Endothelial cell of hepatic sinusoid (primary cell): ENCODE measurements at regions not wholly inside any gene's neighbourhood (a gene's known extent, or its start where the extent isn't known, plus 50 kb on each side); places are given as distances from the start of the nearest gene placed in this dataset.
"Not testable (repeated sequence)": the region's sequence is repeated elsewhere in the genome, so short reads cannot be mapped to it uniquely, and the experiment has no call there.

Source experiments
- in situ Hi-C: cut with HindIII; loops from 2 replicates; pipeline ENCODE4 v1.10.0; 2017; ENCODE audit warnings: low sequenced_read_pairs

- in situ Hi-C loops, result no loop called here
Observed at GRCh38 chr16:56032072-56032471, 156.9 kb upstream of the CES5A start.

DNA sequence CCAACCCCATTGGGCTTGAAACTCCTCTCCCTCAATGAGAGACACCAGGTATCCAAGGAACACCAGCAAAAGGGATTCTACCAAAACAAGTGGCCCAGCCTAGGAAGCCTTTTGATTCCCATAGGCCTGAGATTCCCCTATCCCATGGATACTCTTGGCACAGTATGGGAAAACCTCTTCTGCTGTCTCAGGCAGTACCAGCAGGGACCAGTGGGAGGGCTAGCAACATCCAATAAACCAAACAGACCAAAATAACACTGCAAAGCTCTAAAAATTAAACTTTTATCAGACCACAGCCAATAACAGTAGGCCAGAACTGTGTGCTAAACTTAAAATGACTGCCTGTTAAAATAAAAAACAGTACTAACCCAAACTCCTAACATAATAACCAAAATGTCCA, 153.9 kb upstream of the CES5A start:
- in situ Hi-C loops, result no loop called here

GRCh38 chr16:56022818-56023217, 147.6 kb upstream of the CES5A start:
- in situ Hi-C loops, result no loop called here

- in situ Hi-C loops, result no loop called here
Observed at GRCh38 chr16:56019274-56019673, 144.1 kb upstream of the CES5A start.

DNA sequence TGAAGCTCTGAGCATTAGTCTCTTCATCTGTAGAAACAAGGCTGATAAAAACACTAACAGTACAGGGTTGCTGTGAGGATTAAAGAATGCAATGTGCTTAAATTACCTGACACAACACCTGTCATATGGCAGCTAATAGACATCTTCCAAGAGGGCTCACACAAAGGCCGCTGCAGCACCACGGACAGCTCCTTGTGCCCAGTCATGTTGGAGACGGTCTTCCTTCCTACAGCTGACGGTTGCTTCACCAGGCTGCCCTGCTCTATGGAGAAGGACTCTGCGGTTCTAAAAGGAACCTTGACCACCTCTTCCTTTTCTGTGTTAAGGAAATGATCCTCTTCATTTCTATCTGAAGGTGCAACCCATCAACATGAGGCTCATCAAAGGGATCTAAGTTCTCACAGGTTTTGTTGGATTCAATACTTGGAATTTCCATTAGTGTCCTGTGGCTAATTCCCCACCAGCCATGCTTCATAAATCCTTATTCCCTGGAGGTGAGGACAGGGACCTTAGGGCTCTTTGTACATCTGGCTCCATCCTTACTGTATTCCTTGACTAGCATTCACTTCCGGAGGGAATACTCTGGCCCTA, 138.9 kb upstream of the CES5A start:
- in situ Hi-C loops, result no loop called here

DNA sequence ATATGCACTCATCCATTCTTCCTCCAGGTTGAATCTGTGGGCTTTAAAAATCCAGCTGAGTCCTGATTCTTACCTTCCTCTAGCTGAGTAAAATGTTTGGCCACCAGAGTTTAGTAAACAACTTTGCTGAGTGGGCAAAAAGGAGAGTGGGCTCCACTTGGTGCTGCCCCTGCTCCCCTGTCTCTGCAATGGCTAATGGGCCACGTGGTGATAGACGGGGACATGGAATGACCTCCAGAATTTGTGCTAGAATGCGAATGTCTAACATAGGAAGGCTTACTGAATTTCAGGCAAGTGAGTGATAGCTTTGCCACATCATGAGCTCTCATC, 137.3 kb upstream of the CES5A start:
- in situ Hi-C loops, result no loop called here

GRCh38 chr16:56011808-56012481, 136.8 kb upstream of the CES5A start:
- in situ Hi-C loops, result no loop called here

DNA sequence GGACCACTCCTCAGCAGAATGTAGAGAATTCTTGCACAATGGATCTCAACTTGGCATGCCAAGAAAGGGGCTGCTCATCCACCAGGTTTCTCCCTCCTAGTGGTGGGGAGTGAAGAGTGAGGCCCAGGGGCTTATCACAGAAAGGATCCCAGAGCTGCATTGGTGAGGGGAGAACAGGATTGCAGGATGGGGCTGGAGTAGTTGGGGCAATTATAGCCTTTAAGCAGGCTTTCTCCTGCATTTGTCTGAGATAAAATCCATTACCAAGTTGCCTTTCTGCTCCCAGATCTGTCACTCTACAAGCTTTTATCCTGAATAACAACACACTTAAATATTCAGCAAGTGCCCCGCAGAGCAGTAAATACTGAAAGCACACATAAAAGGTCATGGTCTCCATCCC, 130.8 kb upstream of the CES5A start:
- in situ Hi-C loops, result no loop called here

DNA sequence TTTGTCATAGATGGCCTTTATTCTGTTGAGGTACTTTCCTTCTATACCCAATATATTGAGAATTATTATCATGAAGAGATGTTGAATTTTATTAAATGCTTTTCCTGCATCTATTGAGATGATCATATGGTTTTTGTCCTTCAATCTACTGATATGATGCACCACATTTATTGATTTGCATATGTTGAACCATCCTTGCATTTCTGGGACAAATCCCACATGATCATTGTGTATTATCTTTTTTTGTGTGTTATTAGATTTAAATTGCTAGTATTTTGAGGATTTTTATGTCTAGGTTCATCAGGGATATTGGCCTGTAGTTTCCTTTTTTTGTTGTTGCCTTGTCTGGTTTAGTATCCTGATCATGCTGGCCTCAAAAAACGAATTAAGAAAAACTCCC, 124.5 kb upstream of the CES5A start:
- in situ Hi-C loops, result loop anchor here (5.0 kb wide), 1 partner anchor 68 kb away; no protein-coding TSS in a partner anchor

DNA sequence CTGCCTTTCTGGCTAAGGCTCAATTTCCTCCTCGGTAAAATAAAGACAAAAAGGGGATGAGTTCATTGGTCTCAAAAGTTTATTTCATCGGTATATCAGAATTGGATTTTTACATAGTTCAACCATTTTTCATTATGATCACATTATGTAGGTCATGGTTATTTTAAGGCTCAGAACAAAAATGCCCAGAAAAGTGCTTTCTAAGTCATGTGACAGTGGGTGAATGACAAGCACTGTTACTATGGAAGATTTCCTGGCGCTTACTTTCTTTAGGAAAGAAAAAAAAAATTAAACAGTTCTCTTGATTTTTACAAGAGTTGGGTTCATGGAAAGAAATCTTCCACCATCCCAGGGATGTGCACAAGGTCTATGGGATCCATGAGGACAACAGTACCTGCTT, 117.9 kb upstream of the CES5A start:
- in situ Hi-C loops, result no loop called here

- in situ Hi-C loops, result no loop called here
Observed at GRCh38 chr16:55992551-55992950, 117.4 kb upstream of the CES5A start.

DNA sequence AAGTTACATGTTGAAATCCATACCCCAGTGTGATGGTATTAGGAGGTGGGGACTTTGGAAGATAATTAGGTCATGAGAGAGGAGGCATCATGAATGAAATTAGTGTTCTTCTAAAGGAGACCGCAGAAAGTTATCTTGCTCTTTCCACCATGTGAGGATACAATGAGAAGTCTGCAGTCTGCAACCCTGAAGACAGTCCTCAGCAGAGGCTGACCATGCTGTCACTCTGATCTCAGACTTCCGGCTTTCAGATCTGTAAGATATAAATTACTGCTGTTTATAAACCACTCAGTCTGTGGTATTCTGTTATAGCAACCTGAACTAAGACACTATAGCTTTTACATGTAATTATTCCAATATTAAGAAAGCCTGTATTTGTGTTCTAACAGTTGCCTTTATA, 116.7 kb upstream of the CES5A start:
- in situ Hi-C loops, result no loop called here

DNA sequence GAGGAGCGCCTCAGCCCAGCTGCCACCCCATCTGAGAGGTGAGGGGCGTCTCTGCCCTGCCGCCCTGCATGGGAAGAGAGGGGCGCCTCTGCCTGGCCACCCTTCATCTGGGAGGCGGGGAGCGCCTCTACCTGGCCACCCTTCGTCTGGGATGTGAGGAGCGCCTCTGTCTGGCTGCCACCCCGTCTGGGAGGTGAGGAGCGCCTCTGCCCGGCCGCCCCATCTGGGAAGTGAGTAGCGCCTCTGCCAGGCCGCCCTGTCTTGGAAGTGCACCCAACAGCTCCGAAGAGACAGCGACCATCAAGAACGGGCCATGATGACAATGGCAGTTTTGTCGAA, 114.4 kb upstream of the CES5A start:
- in situ Hi-C loops, result no loop called here

- in situ Hi-C loops, result not testable (repeated sequence)
Observed at GRCh38 chr16:55988850-55989568, 113.8 kb upstream of the CES5A start.

GRCh38 chr16:55988013-55988412, 112.8 kb upstream of the CES5A start:
- in situ Hi-C loops, result no loop called here

DNA sequence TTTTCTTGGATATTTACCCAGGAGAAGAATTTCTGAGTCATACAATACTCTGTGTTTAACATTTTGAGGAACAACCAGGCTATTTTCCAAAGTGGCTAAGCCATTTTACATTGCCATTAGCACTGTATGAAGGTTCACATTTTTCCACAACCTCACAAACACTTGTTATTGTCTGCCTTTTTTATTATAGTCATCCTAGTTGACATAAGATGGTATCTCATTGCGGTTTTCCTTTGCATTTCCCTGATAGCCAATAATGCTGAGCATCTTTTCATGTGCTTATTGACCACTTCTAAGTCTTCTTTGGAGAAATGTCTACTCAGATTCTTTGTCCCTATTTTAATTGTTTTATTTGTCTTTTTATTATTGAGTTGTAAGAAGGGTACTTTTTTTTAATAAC, 107.4 kb upstream of the CES5A start:
- in situ Hi-C loops, result no loop called here

- in situ Hi-C loops, result no loop called here
Observed at GRCh38 chr16:55981557-55981956, 106.4 kb upstream of the CES5A start.

GRCh38 chr16:55976815-55977214, 101.6 kb upstream of the CES5A start:
- in situ Hi-C loops, result no loop called here

GRCh38 chr16:55971447-55971846, 96.3 kb upstream of the CES5A start:
- in situ Hi-C loops, result no loop called here

- in situ Hi-C loops, result no loop called here
Observed at GRCh38 chr16:55968221-55968620, 93.0 kb upstream of the CES5A start.

- in situ Hi-C loops, result no loop called here
Observed at GRCh38 chr16:55964923-55965475, 89.8 kb upstream of the CES5A start.

- in situ Hi-C loops, result no loop called here
Observed at GRCh38 chr16:55955845-55956244, 80.7 kb upstream of the CES5A start.
